ENCODE measurements at regions not wholly inside any gene's neighbourhood (a gene's known extent, or its start where the extent isn't known, plus 50 kb on each side); places are given as distances from the start of the nearest gene placed in this dataset.
"Not testable (repeated sequence)": the region's sequence is repeated elsewhere in the genome, so short reads cannot be mapped to it uniquely, and the experiment has no call there.

DNA sequence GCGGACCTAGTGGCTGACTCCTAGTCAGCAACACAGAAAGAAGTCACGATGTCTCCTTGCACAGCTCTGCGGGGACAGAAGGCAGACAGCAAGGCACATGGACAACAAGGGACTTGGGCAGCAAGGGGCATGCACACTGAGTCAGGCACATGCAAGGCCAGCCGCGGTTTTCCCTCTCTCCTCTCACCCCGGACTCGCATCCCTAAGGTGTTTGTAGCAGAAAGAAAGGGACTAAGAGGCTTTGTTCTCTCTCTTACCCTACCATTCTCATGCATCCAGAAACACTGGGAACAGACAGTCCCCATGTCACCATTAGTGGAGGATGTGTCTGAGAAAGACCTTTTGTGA is 193.3 kb upstream of the PHF14 start:
- no peak for DNase-seq (ENCODE audit: low read depth in 1 of 2, low spot score in 1 of 2)
- no peaks in the 10 kb centered on the region for H3K9me3 ChIP-seq (ENCODE audit: low read depth)
- TF ChIP-seq, protein P1, sequence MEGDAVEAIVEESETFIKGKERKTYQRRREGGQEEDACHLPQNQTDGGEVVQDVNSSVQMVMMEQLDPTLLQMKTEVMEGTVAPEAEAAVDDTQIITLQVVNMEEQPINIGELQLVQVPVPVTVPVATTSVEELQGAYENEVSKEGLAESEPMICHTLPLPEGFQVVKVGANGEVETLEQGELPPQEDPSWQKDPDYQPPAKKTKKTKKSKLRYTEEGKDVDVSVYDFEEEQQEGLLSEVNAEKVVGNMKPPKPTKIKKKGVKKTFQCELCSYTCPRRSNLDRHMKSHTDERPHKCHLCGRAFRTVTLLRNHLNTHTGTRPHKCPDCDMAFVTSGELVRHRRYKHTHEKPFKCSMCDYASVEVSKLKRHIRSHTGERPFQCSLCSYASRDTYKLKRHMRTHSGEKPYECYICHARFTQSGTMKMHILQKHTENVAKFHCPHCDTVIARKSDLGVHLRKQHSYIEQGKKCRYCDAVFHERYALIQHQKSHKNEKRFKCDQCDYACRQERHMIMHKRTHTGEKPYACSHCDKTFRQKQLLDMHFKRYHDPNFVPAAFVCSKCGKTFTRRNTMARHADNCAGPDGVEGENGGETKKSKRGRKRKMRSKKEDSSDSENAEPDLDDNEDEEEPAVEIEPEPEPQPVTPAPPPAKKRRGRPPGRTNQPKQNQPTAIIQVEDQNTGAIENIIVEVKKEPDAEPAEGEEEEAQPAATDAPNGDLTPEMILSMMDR (IDR thresholded peaks at IDR 0.05; ENCODE audit: low read depth, low read length) = no peak
- H3K27ac ChIP-seq = no peak overlapping the region
- no peaks in the 10 kb centered on the region for H3K27me3 ChIP-seq
- no peak overlapping the region for H3K4me3 ChIP-seq
- H3K36me3 ChIP-seq = no peaks in the 10 kb centered on the region
- no peaks in the 10 kb centered on the region for H3K4me1 ChIP-seq (ENCODE audit: low read depth)

DNA sequence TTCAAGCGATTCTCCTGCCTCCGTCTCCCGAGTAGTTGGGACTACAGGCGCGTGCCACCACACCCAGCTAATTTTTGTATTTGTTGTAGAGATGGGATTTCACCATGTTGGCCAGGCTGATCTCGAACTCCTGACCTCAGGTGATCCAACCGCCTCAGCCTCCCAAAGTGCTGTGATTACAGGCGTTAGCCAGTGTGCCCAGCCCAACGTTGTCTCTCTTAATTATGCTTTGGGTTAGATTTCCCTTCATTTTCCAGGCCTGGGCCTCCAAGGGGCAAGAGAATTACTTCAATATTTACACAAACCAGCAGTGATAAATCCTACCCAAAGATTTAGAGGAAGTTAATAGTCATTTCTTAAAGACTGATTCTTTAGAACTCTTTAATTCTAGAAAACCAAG is 186.7 kb upstream of the PHF14 start:
- H3K36me3 ChIP-seq; H3K27ac ChIP-seq; H3K4me1 ChIP-seq (ENCODE audit: low read depth); H3K27me3 ChIP-seq; DNase-seq (ENCODE audit: low read depth in 1 of 2, low spot score in 1 of 2); H3K9me3 ChIP-seq (ENCODE audit: low read depth); H3K4me3 ChIP-seq: not testable (repeated sequence)

DNA sequence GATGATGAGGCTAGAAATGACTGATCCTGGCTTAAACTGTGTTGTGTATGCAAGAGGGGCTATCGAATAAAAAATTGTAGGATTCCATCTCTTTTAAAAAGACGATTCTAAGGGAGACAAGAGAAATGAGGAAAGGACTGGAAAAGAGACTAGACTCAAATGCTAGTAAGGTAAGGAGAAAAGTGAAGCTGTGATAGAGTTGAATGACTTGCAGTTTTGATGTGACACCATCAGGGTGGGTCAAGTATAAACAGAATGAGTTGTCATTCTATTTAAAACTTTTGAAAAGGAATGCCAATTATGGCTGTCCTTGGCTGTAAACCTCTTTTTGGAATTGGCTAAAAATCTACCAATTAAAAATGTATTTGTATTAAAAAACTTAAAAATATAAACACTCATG is 184.5 kb upstream of the PHF14 start:
- no peaks in the 10 kb centered on the region for H3K27me3 ChIP-seq
- no peaks in the 10 kb centered on the region for H3K4me1 ChIP-seq (ENCODE audit: low read depth)
- no peaks in the 10 kb centered on the region for H3K9me3 ChIP-seq (ENCODE audit: low read depth)
- H3K27ac ChIP-seq = no peak overlapping the region
- H3K4me3 ChIP-seq = no peak overlapping the region
- H3K36me3 ChIP-seq = no peaks in the 10 kb centered on the region
- no peak for DNase-seq (ENCODE audit: low read depth in 1 of 2, low spot score in 1 of 2)
- TF ChIP-seq, protein P1 (IDR thresholded peaks at IDR 0.05; ENCODE audit: low read depth, low read length) = no peak

DNA sequence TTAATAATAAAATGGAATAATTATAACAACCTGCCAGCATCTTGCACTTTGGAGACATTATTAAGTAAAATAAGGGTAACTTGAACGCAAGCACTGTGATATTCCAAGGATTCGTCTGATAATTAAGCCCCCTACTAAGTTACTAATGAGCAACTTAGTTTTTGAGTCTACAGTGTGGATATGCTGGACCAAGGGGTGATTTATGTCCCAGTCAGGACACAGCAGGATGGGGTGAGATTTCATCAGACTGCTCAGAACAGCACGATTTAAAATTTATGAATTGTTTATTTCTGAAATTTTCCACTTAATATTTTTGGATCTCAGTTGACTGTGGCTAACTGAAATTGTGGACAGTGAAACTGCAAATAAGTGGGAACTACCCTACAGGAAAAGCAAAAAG is 182.8 kb upstream of the PHF14 start:
- no peaks in the 10 kb centered on the region for H3K36me3 ChIP-seq
- no peak for DNase-seq (ENCODE audit: low read depth in 1 of 2, low spot score in 1 of 2)
- H3K27ac ChIP-seq = no peak overlapping the region
- H3K9me3 ChIP-seq (ENCODE audit: low read depth) = no peaks in the 10 kb centered on the region
- TF ChIP-seq, protein P1 (IDR thresholded peaks at IDR 0.05; ENCODE audit: low read depth, low read length) = no peak
- H3K4me3 ChIP-seq = no peak overlapping the region
- no peaks in the 10 kb centered on the region for H3K4me1 ChIP-seq (ENCODE audit: low read depth)
- no peaks in the 10 kb centered on the region for H3K27me3 ChIP-seq

DNA sequence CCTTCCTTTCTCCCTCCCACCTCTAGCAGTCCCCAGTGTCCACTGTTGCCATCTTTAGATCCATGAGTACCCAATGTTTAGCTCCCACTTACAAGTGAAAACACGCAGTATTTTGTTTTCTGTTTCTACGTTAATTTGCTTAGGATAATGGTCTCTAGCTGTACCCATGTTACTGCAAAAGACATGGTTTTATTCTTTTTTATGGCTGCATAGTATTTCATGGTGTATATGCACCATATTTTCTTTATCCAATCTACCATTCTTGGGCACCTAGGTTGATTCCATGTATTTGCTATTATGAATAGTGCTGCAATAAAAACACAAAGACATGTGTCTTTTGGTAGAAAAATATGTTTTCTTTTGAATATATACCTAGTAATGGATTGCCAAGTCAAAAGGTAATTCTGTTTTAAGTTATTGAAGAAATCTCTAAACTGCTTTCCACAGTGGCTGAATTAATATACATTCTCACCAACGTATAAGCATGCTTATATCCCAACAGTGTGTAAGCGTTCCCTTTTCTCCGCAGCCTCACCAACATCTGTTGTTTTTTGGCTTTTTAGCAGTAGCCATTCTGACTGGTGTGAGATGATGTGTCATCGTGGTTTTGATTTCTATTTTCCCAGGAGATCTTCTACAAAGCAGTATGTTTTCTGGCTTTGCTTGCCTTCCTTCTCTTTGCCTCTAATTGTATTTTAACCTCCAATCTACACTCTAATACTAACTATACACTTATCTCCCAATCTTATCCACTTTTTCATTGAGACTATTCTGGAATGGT is 179.5 kb upstream of the PHF14 start:
- no peaks in the 10 kb centered on the region for H3K4me1 ChIP-seq (ENCODE audit: low read depth)

DNA sequence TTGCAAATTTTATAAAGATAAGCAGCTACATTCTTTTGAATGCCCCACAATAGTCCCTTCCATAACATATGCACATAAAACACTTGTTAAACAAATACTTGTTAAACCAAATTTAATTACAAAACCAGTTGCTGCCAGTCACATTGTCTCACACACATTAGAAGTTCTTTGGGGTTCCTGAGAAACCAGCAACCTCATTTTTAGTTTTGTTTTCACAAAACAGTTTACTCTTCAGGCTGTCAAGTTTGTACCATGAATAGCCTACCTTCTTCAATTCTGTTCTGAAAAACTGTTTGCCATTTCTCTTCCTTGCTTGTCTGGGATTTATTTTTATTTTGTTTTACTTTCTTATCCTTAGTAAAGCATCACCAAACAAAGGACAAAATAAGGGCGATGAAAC is 176.5 kb upstream of the PHF14 start:
- TF ChIP-seq, protein P1 (IDR thresholded peaks at IDR 0.05; ENCODE audit: low read depth, low read length) = no peak
- Histone ChIP-seq H3K36me3 (no peaks in the 10 kb centered on the region), H3K9me3 (ENCODE audit: low read depth) (no peaks in the 10 kb centered on the region), H3K27ac (no peak overlapping the region), H3K4me3 (no peak overlapping the region), H3K4me1 (ENCODE audit: low read depth) (no peaks in the 10 kb centered on the region), H3K27me3 (no peaks in the 10 kb centered on the region)
- DNase-seq (ENCODE audit: low read depth in 1 of 2, low spot score in 1 of 2) = no peak

More for the DNA sequence above, 179.5 kb upstream of the PHF14 start:
- Histone ChIP-seq H3K9me3 (ENCODE audit: low read depth) (no peaks in the 10 kb centered on the region), H3K27ac (no peak overlapping the region), H3K27me3 (no peaks in the 10 kb centered on the region), H3K36me3 (no peaks in the 10 kb centered on the region), H3K4me3 (no peak overlapping the region)
- no peak for DNase-seq (ENCODE audit: low read depth in 1 of 2, low spot score in 1 of 2)
- TF ChIP-seq, protein P1 (IDR thresholded peaks at IDR 0.05; ENCODE audit: low read depth, low read length) = no peak

Measured in cardiac muscle cell (in vitro differentiated cells and primary cell).